Pons (tissue), 1 donor: ENCODE measurements at regions not wholly inside any gene's neighbourhood (a gene's known extent, or its start where the extent isn't known, plus 50 kb on each side); places are given as distances from the start of the nearest gene placed in this dataset.
A peak's percentile ranks its signal among the peaks of the same experiment; 100 is the strongest.
"Not testable (repeated sequence)": the region's sequence is repeated elsewhere in the genome, so short reads cannot be mapped to it uniquely, and the experiment has no call there.

Experiments
- DNase-seq: peaks from one replicate; pipeline ENCODE4 v3.0.0-alpha.2; 2016; ENCODE audit warnings: low spot score

DNA sequence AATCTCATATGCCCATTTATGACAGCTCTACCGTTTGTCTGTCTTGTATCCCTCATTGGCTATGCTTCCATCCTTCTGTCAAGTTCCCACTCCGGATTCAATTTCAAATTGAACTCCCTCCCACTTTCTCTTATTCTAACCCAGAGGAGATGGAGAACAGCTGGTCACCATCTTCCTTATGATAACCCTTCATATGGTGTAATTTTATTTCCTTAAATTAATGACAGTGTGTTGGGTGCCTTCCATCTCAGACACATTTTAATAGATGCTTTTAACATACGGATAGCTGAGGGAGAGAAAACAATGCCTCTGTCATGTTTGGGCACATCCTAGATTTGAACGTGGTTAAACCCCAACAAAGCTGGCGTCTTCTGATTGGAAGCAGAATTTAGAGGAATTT is 103.0 kb upstream of the PLXNA2 start:
- no peak for DNase-seq

DNA sequence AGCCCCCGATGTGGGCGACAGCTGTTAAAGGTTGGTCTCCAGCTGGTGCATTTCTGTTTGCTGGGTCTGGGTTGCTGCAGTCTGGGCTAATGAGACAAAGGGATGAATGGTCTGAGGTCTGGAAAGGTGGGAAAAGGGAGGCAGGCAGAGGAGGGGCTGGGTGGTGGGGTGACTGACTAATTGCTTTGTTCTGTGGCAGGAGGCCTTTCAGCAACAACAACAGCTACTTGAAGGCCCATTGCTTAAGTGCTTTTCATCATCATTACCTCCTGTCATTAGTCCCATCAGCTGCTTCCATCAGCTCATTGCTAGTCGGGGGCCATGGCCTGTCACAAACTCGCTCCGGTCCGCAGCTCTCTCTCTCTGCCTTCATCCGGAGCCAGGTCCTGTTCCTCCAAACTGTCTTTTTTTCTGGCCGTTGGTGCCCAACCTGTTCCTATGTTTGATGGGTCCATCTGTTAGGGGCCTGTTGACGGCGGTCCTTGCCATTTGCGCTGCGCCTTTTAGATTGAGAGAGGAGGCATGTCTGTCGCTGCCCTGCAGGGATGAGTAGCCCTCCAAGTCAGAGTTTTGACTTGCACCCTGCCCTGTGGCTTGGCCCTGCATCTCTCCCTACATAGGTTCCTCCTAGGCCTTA is 105.6 kb upstream of the PLXNA2 start:
- DNase-seq, result no peak

DNA sequence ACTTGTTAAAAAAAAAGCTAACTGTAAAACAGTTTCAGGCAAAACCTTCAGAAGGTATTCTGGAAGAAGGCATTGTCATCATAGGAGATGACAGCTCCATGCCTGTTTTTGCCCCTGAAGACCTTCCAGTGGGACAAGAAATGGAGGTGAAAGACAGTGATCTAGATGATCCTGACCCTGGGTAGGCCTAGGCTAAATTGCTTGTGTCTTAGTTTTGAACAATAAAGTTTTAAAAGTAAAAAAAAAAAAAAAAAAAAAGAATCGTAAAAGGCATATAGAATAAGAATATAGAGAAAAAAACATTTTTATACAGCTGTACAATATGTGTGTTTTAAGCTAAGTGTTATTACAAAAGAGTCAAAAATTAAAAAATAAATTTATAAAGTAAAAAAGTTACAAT is 106.6 kb upstream of the PLXNA2 start:
- no peak for DNase-seq

DNA sequence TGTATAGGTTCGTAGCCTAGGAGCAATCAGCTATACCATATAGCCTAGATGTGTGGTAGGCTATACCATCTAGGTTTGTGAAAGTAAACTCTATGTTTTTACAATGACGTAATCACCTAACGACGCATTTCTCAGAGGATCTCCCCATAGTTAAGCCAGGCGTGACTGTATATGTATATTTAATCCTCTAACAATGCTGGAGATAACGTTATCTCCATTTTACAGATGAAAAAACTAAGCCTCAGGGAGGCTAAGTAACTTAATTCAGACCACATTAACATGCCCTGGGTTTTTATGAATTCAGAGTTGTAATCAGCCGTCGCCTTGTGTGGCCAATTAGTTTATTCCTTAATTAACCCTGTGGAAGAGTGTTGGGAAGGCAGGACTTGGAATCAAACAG is 107.7 kb upstream of the PLXNA2 start:
- DNase-seq, result no peak

DNA sequence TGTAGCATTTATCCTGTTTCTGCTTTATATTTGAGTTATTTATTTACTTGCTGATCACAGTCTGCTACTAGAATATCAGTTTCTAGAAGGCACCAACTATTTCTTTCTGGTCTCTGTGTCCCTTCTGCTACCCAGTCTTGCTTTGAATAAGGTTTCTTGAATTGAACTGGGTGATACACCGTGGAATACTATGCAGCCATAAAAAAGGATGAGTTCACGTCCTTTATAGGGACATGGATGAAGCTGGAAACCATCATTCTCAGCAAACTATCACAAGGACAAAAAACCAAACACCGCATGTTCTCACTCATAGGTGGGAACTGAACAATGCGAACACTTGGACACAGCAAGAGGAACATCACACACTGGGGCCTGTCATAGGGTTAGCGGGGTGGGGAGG is 109.6 kb upstream of the PLXNA2 start:
- not testable (repeated sequence) for DNase-seq

DNA sequence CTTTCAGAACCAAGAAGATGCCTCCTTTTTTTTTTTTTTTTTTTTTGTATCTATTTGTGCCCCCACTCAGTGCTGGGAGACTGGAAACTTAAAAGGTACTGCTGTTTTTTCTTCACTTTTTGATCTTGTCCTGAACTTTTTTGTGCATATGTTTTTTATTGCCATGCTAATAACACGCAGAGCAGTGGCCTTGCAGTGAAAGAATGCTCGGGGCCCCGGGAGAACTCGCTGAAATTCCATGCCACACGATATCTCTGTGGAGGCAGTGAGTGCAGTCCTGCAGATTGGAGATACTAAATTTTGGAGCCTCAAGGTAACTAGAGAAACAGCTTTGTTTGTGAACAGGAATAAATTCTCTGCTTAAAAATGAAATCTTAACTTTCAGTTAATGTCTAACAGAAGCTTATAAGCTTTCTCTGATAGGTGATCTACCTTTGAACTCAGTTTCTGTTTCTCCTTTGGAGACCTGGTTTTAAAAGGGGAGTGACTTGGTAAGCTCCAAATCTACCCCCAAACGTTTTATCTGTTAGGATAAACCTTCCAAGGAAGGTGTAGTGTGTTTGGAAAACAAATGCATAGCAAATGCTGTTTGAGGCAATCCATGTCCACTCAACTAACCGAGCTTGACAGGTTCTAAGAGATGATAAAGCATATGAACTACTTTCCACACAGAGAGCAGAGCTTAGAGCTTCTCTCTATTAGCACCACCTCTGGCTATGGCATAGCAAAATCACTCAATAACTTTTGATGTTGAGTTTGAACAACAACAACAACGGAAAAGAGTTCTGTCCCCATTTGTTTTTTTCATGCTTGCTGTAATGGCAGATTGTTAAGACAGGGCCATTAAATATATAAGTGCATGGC is 113.7 kb upstream of the PLXNA2 start:
- DNase-seq, result no peak

DNA sequence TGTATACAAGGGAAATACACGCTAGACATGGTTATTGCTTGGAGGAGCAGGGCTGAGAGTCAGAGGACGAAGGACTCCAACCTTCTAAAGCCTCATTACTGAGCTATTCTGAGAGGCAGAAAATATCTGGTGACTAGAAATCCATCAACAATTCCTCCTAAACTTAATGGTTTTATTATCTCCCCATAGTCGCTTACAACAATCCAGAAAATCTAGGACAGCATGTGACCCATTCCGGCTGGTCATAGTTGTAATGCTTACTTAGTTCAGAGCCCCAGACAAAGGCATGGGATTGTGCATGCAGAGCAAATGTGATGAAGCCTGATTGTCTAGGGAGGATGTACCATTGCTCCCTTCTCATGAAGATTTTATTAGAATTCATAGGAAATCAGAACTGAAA is 114.5 kb upstream of the PLXNA2 start:
- peak; percentile 11 for DNase-seq

DNA sequence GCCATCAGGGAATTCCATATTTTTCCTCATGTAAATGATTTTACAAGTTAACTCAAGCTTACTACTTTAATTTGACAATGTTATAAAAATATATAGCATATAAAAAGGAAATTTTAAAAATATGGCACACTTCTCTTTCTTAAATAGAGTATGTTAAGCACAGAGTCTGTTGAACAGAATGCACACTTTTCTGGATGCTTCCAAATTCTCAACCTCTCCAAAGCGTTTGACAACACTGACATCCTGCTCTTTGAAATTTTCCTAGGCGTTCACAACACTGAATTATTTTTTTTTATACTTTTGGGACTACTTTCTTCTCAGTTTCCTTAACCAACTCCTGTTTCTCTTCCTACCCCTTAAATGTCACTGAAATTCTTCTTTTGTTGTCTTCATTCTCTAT is 117.8 kb upstream of the PLXNA2 start:
- DNase-seq, result no peak

DNA sequence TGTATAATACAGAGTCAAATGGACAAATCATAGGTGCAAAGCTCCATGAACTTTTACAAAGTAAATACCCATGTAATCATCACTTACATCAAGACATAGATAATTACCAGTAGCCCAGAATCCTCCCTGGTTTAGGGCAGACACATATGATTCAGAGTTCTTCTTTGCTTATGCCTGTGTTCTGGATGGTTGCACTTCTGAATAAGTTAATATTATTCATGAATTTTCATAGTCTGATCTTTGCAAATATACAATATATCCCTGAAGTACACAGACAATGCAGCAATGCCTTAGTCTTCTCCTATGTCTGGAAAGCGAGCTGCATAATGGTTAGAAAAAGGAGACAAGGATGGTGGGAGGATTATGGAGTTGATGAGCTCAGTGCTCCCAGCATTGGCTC is 122.4 kb upstream of the PLXNA2 start:
- DNase-seq, result no peak

DNA sequence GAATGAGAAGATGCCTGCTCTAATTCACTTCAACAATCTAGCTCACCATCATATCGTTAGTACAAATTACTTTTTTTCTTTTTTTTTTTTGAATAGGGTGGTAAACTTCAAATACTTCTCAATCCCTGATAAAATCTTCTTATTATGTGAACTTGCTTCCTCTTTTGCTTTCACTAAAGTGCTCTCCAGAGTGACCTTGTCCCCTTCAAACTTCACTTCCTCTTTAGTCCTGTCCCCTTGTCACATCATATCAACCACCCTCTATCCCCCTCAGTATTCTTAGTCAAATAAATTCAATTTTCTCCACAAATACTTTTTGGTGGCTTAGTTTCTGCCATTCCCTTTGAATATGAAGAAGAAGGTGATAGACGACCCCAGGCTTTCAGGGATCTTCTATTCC is 124.9 kb upstream of the PLXNA2 start:
- DNase-seq, result no peak

DNA sequence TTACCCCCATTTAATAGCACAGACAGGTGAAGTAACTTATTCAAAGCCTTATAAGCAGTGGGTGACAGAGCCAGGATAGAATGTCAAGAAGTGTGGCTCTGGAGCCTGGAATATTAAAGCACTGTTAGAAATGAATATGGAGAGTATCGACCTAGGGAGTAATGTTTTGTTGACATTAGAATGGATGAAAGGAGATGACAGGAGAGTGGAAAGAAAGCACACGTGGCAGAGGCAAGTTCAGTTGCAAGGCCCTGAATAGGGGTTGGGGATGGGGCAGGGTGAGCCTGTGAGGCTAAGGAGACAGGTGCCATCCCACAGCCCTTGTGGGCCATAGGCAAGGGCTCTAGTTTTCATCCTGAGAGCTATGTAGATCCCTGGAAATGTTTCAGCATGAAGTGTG is 125.5 kb upstream of the PLXNA2 start:
- DNase-seq, result no peak

DNA sequence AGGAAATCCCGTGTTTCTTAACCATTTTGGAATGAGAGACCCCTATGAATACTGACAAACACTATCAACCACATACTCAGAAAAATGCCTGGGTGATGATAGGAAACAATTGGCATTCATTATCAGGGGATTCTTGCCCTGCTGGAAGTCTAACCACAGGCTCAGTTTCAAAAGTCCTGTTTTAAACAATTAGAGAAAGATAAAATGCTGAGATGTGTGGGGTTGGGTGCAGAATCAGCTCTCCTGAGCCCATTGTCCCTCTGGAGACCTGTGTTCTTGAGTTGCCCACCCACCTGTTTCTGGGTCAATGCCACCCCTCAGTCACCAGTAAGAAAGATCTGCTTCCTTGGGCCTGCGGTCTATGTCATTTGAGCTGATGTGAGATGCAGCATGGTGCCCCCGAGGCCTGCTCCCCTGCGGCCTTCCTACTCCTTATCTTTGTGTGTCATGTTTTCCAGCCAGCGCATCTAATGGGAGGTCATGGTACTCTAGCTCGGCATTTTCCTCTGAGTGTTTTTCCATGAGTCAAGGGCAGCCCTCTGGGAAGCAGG is 130.3 kb upstream of the PLXNA2 start:
- DNase-seq, result no peak

DNA sequence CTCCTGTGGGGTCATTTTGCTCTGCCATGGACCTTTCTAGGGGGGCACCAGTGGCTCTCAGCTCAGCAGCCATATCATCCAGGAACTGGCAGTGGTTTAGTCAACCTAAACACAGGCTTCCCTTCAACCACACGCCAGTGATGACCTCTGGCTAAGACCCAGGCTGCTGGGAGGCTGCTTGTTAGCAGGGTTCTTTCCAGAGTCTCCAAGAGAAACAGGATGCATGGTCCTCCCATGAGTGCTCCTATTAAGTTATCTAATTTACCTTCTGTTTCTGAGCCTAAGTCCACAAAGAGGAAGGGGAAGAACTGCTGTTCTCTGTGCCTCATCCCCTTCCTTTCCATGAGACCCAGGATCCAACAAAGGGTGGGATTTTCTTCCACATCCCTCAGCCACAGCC is 137.3 kb upstream of the PLXNA2 start:
- no peak for DNase-seq

DNA sequence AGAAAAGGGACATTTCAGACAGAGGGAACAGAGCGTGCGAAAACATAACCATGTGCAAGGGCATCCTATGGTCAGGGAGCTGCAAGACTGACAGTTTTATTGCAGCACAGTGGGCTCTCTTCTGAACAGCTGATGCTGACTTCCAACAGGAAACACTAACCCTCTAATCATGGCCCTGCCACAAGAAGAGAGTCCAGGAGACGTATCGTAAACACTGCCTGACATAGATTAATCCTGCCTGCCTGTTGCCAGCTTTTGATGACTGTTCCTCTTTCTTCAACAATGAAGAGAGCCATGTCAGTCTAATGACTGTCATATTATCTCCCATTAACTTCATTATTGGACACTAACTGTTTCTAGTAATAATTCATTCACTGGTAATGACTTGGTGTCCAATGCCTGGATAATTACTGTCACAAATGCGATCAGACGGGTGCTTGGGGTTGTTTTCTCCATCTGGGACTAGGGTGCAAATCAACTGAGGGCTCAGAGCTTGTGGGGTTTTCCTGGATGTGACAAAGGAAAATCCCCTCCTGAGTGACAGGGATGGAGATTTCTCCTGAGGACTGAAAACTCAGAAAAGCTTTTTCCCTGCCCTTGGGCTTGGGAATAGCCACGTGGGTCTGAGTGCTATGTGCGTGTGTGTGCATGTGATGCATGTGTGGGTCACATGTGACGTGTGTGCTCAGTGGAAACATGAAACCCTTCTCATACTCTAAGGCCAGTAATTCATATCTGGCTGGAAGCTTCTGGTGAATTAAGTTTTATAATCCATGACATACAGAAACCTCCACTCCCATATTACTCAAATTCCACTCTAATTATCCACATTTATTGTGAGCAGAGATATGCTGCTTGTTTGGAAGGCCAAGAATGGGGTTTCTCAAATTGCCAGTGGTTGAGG is 144.0 kb upstream of the PLXNA2 start:
- no peak for DNase-seq

DNA sequence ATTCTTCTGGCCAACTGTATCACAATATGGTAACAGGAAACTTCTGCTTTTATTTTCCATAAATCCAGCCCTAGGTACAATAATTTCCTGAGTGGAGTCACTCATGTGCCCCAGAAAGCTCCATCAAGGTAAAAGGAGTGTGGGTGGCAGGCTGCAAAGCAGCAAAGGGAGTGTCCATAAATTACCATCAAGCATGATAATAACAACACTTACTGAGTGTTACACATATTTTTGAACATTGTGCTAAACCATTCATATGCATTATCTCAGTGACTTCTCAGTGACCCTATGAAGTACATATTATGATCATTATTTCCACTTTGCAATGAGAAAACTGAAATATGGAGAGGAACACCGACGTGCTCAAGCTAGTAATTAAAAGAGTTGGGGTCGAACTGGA is 149.2 kb upstream of the PLXNA2 start:
- DNase-seq, result no peak

DNA sequence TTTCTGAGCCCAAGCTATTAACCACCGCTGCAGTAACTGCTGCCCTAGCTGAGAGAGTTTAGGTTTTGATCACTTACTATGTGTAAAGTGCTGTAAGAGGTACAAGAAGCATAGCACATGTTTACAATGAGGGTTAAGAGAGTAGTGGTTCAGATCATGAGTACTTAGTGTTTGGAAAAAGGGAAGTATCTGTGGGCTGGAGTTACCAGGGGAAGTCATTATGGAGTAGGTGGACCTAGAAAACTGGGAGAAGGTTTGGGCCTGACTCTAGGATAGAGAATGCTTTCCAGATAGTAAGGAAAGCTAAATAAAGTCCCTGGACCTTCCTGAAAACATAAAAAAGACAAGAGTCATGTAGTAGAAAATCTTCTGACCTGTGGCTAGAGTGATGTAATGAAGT is 149.6 kb upstream of the PLXNA2 start:
- DNase-seq, result no peak

DNA sequence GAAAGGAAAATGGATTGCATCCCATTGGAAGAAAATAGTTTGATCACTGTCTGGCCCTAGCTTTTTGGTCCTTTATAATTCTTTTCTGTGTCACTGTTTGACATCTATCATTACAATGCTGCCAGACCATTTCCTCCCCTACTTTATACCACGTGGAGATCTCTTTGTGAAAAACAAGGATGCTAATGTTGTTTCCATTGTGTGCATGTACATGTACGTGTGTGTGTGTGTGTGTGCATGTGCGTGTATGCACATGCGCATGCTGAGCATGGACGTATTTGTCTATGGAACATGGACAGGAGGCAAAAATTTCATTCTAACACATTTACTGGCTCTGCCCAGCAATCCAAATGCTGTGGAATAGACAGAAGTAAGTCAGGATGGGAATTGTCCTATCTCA is 153.1 kb upstream of the PLXNA2 start:
- DNase-seq, result no peak

DNA sequence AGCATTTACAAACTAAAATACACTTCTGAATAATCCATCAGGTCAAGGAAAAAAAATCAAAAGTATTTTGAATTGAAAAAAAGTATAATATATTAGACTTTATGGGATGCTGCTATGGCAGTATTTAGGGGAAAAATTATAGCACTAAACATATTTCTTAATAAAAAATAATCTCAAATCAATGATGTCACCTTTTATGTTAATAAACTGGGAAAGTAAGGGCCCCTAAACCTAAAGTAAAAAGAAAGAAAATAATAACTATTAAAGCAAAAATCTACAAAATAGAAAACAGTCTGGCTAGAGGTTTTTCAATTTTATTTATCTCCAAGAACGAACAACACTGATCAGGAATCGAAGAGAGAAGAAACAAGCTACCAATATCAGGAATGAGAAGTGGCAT is 160.8 kb upstream of the PLXNA2 start:
- no peak for DNase-seq

DNA sequence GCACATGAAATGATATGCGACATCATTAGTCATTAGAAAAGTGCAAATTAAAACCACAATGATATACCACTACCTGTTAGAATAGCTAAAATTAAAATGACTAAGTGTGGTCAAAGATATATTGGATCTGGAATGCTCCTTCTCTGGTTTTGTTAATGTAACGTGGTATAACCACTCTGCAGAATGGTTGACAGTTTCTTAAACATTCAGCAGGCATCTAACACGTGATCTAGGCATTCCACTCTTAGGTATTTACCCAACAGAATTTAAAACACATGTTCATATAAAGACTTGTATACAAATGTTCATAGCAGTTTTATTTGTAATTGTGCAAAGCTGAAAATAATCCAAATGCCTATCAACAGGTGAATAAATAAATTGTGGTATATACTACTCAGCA is 165.0 kb upstream of the PLXNA2 start:
- DNase-seq, result no peak

DNA sequence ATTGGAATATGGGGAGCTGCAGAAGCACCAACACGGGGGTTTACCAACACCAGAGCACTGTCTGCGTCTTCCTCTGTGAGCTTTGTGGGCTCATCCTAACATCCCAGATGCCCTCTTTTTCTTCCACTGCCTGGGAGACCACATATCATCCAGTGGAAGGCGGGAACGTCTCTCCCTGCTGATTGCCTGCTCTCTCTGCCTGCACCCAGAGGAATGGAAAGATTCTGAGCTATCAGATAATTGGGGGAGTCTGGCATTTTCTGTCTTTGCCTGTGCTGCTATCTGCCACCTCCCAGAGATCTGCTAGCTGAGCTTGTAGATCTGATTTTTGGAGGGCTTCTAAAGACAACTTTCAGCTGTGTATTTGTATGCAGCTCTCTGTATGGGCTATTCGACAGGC is 166.2 kb upstream of the PLXNA2 start:
- no peak for DNase-seq

DNA sequence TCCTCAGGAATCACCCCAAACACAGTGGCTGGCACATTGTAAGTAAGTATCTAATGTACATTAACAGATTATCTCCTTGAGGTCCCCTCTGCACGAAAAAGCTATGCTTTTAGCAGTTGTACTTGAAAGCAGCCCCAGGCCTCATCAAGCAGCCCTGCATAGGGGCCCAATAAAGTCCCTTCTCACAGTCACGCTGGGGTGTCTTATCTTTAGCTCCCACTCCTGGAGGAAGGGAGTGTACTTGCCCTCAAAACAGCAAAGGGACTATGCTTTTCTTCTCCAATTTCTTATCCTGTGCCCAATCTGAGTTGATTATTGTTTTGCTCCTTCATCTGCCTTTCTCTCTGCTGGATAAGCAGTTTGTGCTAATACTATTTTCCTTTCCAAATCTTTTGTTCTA is 168.8 kb upstream of the PLXNA2 start:
- no peak for DNase-seq

DNA sequence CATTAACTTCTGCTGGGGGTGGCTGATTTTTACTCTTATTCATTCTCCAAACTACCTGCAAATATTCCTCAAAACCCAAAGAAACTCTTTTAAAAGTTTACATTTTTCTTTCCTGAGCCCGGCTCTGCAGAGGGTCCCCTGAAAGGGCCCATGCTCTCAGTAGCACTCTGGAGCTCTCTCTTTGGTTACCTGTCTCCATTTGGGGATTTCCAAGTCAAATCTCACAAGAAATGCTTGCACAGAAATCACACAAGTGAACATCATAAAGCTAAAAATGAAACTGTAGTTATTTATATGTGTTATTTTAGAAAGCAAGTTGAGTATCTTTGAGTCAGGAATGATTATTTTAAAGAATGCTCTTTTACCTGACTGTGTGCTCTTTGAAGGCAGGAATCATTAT is 174.5 kb upstream of the PLXNA2 start:
- DNase-seq, result no peak
